ENCODE measurements at regions not wholly inside any gene's neighbourhood (a gene's known extent, or its start where the extent isn't known, plus 50 kb on each side); places are given as distances from the start of the nearest gene placed in this dataset.

GRCh38 chr5:110346893-110347358 is 379.5 kb downstream of the TMEM232 start:
- Mint-ChIP-seq H3K9me3 (no peaks in the 10 kb centered on the region), H3K27me3 (ENCODE audit: insufficient read depth, low read depth, poor library complexity) (peaks cover 3% of the 10 kb centered on the region), H3K4me3 (no peak overlapping the region), H3K36me3 (ENCODE audit: low read depth) (no peaks in the 10 kb centered on the region), H3K27ac (no peak overlapping the region), H3K4me1 (peaks cover 7% of the 10 kb centered on the region; the same call in 2 of the 3 replicates)
- H3K27ac ChIP-seq (ENCODE audit: low read depth): no peak overlapping the region
- DNase-seq (ENCODE audit: low spot score) (no peak), ATAC-seq (no peak)
- H3K4me1 ChIP-seq (ENCODE audit: insufficient read depth): no peaks in the 10 kb centered on the region
- H3K9me2 ChIP-seq (ENCODE audit: insufficient read depth): no peaks in the 10 kb centered on the region
- no peaks in the 10 kb centered on the region for H3K36me3 ChIP-seq (ENCODE audit: insufficient read depth)
- no peaks in the 10 kb centered on the region for H4K20me1 ChIP-seq (replicated peaks; ENCODE audit: insufficient read depth)
- no peak overlapping the region for H2AFZ ChIP-seq
- no peak overlapping the region for H3K4me2 ChIP-seq
- no peaks in the 10 kb centered on the region for H3F3A ChIP-seq (replicated peaks; ENCODE audit: low read depth)
- H3K27me3 ChIP-seq (ENCODE audit: insufficient read depth): no peaks in the 10 kb centered on the region
- H3K4me3 ChIP-seq: no peak overlapping the region
- no peak for TF ChIP-seq ZNF114 (CRISPR knock-in tag; IDR thresholded peaks at IDR 0.05)
- TF ChIP-seq, protein P1, sequence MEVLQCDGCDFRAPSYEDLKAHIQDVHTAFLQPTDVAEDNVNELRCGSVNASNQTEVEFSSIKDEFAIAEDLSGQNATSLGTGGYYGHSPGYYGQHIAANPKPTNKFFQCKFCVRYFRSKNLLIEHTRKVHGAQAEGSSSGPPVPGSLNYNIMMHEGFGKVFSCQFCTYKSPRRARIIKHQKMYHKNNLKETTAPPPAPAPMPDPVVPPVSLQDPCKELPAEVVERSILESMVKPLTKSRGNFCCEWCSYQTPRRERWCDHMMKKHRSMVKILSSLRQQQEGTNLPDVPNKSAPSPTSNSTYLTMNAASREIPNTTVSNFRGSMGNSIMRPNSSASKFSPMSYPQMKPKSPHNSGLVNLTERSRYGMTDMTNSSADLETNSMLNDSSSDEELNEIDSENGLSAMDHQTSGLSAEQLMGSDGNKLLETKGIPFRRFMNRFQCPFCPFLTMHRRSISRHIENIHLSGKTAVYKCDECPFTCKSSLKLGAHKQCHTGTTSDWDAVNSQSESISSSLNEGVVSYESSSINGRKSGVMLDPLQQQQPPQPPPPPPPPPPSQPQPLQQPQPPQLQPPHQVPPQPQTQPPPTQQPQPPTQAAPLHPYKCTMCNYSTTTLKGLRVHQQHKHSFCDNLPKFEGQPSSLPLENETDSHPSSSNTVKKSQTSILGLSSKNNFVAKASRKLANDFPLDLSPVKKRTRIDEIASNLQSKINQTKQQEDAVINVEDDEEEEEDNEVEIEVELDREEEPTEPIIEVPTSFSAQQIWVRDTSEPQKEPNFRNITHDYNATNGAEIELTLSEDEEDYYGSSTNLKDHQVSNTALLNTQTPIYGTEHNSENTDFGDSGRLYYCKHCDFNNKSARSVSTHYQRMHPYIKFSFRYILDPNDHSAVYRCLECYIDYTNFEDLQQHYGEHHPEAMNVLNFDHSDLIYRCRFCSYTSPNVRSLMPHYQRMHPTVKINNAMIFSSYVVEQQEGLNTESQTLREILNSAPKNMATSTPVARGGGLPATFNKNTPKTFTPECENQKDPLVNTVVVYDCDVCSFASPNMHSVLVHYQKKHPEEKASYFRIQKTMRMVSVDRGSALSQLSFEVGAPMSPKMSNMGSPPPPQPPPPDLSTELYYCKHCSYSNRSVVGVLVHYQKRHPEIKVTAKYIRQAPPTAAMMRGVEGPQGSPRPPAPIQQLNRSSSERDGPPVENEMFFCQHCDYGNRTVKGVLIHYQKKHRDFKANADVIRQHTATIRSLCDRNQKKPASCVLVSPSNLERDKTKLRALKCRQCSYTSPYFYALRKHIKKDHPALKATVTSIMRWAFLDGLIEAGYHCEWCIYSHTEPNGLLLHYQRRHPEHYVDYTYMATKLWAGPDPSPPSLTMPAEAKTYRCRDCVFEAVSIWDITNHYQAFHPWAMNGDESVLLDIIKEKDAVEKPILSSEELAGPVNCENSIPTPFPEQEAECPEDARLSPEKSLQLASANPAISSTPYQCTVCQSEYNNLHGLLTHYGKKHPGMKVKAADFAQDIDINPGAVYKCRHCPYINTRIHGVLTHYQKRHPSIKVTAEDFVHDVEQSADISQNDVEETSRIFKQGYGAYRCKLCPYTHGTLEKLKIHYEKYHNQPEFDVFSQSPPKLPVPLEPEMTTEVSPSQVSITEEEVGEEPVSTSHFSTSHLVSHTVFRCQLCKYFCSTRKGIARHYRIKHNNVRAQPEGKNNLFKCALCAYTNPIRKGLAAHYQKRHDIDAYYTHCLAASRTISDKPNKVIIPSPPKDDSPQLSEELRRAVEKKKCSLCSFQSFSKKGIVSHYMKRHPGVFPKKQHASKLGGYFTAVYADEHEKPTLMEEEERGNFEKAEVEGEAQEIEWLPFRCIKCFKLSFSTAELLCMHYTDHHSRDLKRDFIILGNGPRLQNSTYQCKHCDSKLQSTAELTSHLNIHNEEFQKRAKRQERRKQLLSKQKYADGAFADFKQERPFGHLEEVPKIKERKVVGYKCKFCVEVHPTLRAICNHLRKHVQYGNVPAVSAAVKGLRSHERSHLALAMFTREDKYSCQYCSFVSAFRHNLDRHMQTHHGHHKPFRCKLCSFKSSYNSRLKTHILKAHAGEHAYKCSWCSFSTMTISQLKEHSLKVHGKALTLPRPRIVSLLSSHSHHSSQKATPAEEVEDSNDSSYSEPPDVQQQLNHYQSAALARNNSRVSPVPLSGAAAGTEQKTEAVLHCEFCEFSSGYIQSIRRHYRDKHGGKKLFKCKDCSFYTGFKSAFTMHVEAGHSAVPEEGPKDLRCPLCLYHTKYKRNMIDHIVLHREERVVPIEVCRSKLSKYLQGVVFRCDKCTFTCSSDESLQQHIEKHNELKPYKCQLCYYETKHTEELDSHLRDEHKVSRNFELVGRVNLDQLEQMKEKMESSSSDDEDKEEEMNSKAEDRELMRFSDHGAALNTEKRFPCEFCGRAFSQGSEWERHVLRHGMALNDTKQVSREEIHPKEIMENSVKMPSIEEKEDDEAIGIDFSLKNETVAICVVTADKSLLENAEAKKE (CRISPR knock-in tag; IDR thresholded peaks at IDR 0.05): no peak
- no peak for TF ChIP-seq EZH2phosphoT487 (IDR thresholded peaks at IDR 0.05; ENCODE audit: unreplicated experiment)
- no peaks in the 10 kb centered on the region for H3K79me2 ChIP-seq (replicated peaks; ENCODE audit: insufficient read depth)

DNA sequence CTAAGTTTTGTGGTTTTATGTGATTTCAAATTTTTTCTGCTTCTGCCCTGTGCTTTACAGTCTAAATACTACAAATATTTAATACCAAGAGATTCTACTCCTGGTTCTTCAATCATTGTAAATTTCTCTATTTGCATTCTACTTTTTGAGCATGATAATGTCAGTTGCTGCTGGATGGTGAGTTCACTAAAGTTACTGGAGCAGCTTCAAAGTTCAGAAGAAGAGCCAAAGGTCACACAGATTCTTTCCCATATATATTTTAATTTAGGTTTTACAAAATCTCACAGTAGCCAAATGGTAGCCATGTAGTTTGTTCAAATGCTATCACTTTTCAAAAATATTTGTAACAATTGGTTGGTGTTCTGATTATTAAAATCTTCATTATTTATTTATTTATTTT is 378.7 kb downstream of the TMEM232 start:
- H3K27ac Mint-ChIP-seq: no peak overlapping the region
- ATAC-seq (no peak), DNase-seq (ENCODE audit: low spot score) (no peak)
- H3K4me3 Mint-ChIP-seq: no peak overlapping the region
- no peaks in the 10 kb centered on the region for H3K36me3 Mint-ChIP-seq (ENCODE audit: low read depth)
- H3K4me1 ChIP-seq (ENCODE audit: insufficient read depth): no peaks in the 10 kb centered on the region
- H3K79me2 ChIP-seq (replicated peaks; ENCODE audit: insufficient read depth): no peaks in the 10 kb centered on the region
- H3K27ac ChIP-seq (ENCODE audit: low read depth): no peak overlapping the region
- peaks cover under 1% of the 10 kb centered on the region; the same call in 1 of the 3 replicates for H3K9me3 Mint-ChIP-seq
- H2AFZ ChIP-seq: no peak overlapping the region
- H3K4me1 Mint-ChIP-seq: peaks cover 7% of the 10 kb centered on the region; the same call in 2 of the 3 replicates
- peaks cover 3% of the 10 kb centered on the region for H3K27me3 Mint-ChIP-seq (ENCODE audit: insufficient read depth, low read depth, poor library complexity)
- H4K20me1 ChIP-seq (replicated peaks; ENCODE audit: insufficient read depth): no peaks in the 10 kb centered on the region
- H3K9me2 ChIP-seq (ENCODE audit: insufficient read depth): no peaks in the 10 kb centered on the region
- H3F3A ChIP-seq (replicated peaks; ENCODE audit: low read depth): no peaks in the 10 kb centered on the region
- H3K36me3 ChIP-seq (ENCODE audit: insufficient read depth): no peaks in the 10 kb centered on the region
- H3K4me2 ChIP-seq: no peak overlapping the region
- H3K27me3 ChIP-seq (ENCODE audit: insufficient read depth): no peaks in the 10 kb centered on the region
- H3K4me3 ChIP-seq: no peak overlapping the region
- TF ChIP-seq ZNF114 (CRISPR knock-in tag; IDR thresholded peaks at IDR 0.05) (no peak), CTCF (conservative IDR thresholded peaks at IDR 0.05; ENCODE audit: low read depth in 2 of 2) (no peak)
- TF ChIP-seq, protein P1 (CRISPR knock-in tag; IDR thresholded peaks at IDR 0.05): no peak

Data from GM23338 (cell line).